Ureter (tissue), 1 donor: ENCODE measurements at regions not wholly inside any gene's neighbourhood (a gene's known extent, or its start where the extent isn't known, plus 50 kb on each side); places are given as distances from the start of the nearest gene placed in this dataset.
A peak's percentile ranks its signal among the peaks of the same experiment; 100 is the strongest.
"Not testable (repeated sequence)": the region's sequence is repeated elsewhere in the genome, so short reads cannot be mapped to it uniquely, and the experiment has no call there.

Experiments used
- DNase-seq: peaks from one replicate; pipeline ENCODE4 v3.0.0-alpha.2; 2020; ENCODE audit warnings: low spot score
- donor health status: DM: yes; HTN: yes; CAD: no.

- DNase-seq, result not testable (repeated sequence)
Measured at GRCh38 chr9:65395121-65395520, 110.1 kb upstream of the FOXD4L5 start.

- not testable (repeated sequence) for DNase-seq
Measured at GRCh38 chr9:65393111-65393810, 108.3 kb upstream of the FOXD4L5 start.

GRCh38 chr9:65392611-65393010 lies 107.6 kb upstream of the FOXD4L5 start:
- DNase-seq, result not testable (repeated sequence)

- not testable (repeated sequence) for DNase-seq
Measured at GRCh38 chr9:65389710-65390109, 104.7 kb upstream of the FOXD4L5 start.

GRCh38 chr9:65389216-65389615 lies 104.2 kb upstream of the FOXD4L5 start:
- DNase-seq, result not testable (repeated sequence)

GRCh38 chr9:65386699-65387098 lies 101.7 kb upstream of the FOXD4L5 start:
- DNase-seq, result peak; percentile 80

- DNase-seq, result not testable (repeated sequence)
Measured at GRCh38 chr9:65386191-65386590, 101.2 kb upstream of the FOXD4L5 start.

- not testable (repeated sequence) for DNase-seq
Measured at GRCh38 chr9:65385655-65386024, 100.6 kb upstream of the FOXD4L5 start.

GRCh38 chr9:65384759-65385654 lies 100.0 kb upstream of the FOXD4L5 start:
- not testable (repeated sequence) for DNase-seq

GRCh38 chr9:65384066-65384465 lies 99.1 kb upstream of the FOXD4L5 start:
- DNase-seq, result not testable (repeated sequence)

- DNase-seq, result not testable (repeated sequence)
Measured at GRCh38 chr9:65383646-65384045, 98.6 kb upstream of the FOXD4L5 start.

GRCh38 chr9:65382701-65383318 lies 97.8 kb upstream of the FOXD4L5 start:
- DNase-seq, result not testable (repeated sequence)
